ENCODE measurements at regions not wholly inside any gene's neighbourhood (a gene's known extent, or its start where the extent isn't known, plus 50 kb on each side); places are given as distances from the start of the nearest gene placed in this dataset.

- TF ChIP-seq CTCF (IDR thresholded peaks at IDR 0.05; ENCODE audit: insufficient read depth, low read length, severe bottlenecking): no peak
- H3K36me3 ChIP-seq (ENCODE audit: control insufficient read depth, insufficient read depth, low read length): no peaks in the 10 kb centered on the region
- FAIRE-seq (no peak), DNase-seq (ENCODE audit: low read depth) (no peak)
- no peaks in the 10 kb centered on the region for H3K27me3 ChIP-seq (ENCODE audit: control insufficient read depth, insufficient read depth, low read length)
- no peak overlapping the region for H3K4me3 ChIP-seq (ENCODE audit: low read depth, low read length)
These were observed 141.3 kb downstream of the KLHL28 start for GRCh38 chr14:44820230-44820964.

GRCh38 chr14:44814196-44814595 is 147.6 kb downstream of the KLHL28 start:
- Histone ChIP-seq H3K36me3 (ENCODE audit: control insufficient read depth, insufficient read depth, low read length) (no peaks in the 10 kb centered on the region), H3K27me3 (ENCODE audit: control insufficient read depth, insufficient read depth, low read length) (no peaks in the 10 kb centered on the region), H3K4me3 (ENCODE audit: low read depth, low read length) (no peak overlapping the region)
- no peak for DNase-seq (ENCODE audit: low read depth)
- no peak for FAIRE-seq
- TF ChIP-seq CTCF (IDR thresholded peaks at IDR 0.05; ENCODE audit: insufficient read depth, low read length, severe bottlenecking): no peak

- no peaks in the 10 kb centered on the region for H3K36me3 ChIP-seq (ENCODE audit: control insufficient read depth, insufficient read depth, low read length)
- TF ChIP-seq CTCF (IDR thresholded peaks at IDR 0.05; ENCODE audit: insufficient read depth, low read length, severe bottlenecking): no peak
- no peak for FAIRE-seq
These were observed 149.1 kb downstream of the KLHL28 start for GRCh38 chr14:44812672-44813071.

GRCh38 chr14:44804391-44804790 is 157.4 kb downstream of the KLHL28 start:
- FAIRE-seq (no peak), DNase-seq (ENCODE audit: low read depth) (no peak)
- TF ChIP-seq CTCF (IDR thresholded peaks at IDR 0.05; ENCODE audit: insufficient read depth, low read length, severe bottlenecking): no peak
- Histone ChIP-seq H3K36me3 (ENCODE audit: control insufficient read depth, insufficient read depth, low read length) (no peaks in the 10 kb centered on the region), H3K27me3 (ENCODE audit: control insufficient read depth, insufficient read depth, low read length) (no peaks in the 10 kb centered on the region), H3K4me3 (ENCODE audit: low read depth, low read length) (no peak overlapping the region)

More at GRCh38 chr14:44812672-44813071, 149.1 kb downstream of the KLHL28 start:
- no peaks in the 10 kb centered on the region for H3K27me3 ChIP-seq (ENCODE audit: control insufficient read depth, insufficient read depth, low read length)
- no peak for DNase-seq (ENCODE audit: low read depth)
- H3K4me3 ChIP-seq (ENCODE audit: low read depth, low read length): no peak overlapping the region

- H3K27me3 ChIP-seq (ENCODE audit: control insufficient read depth, insufficient read depth, low read length): no peaks in the 10 kb centered on the region
- TF ChIP-seq CTCF (IDR thresholded peaks at IDR 0.05; ENCODE audit: insufficient read depth, low read length, severe bottlenecking): peak; percentile 47
- no peak overlapping the region for H3K4me3 ChIP-seq (ENCODE audit: low read depth, low read length)
- FAIRE-seq (no peak), DNase-seq (ENCODE audit: low read depth) (peak; percentile 67)
- H3K36me3 ChIP-seq (ENCODE audit: control insufficient read depth, insufficient read depth, low read length): no peaks in the 10 kb centered on the region
These were observed 158.4 kb downstream of the KLHL28 start for GRCh38 chr14:44803239-44803905.
